ENCODE measurements at regions not wholly inside any gene's neighbourhood (a gene's known extent, or its start where the extent isn't known, plus 50 kb on each side); places are given as distances from the start of the nearest gene placed in this dataset.

DNA sequence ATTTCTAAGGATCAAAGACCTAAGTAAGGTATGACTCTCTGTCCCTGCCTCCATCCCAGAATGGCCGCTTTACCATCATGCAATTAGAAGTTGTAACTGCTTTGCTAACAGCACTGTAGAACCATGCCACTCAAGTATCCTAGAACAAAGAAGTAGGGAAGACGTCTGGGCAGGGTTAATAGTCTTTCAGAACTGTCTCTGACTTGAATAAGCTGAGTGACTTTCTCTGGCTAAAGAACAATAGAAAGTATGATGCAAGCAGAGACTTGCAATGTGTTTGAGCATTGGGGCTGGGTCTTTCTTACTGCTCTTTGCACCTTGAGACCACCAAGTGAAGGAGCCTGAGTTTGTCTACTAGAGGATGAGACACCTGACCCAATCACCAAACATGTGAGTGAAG is 279.6 kb upstream of the JAG1 start:
- Histone ChIP-seq H3K27ac (ENCODE audit: low read length) (no peak overlapping the region), H3K4me1 (ENCODE audit: low read length) (no peaks in the 10 kb centered on the region), H3K9me3 (replicated peaks; ENCODE audit: insufficient read depth, low read length) (no peaks in the 10 kb centered on the region), H3K36me3 (replicated peaks; ENCODE audit: insufficient read depth, low read length) (no peaks in the 10 kb centered on the region), H3K4me3 (ENCODE audit: low read length) (no peak overlapping the region), H3K27me3 (replicated peaks; ENCODE audit: insufficient read depth, low read length) (no peaks in the 10 kb centered on the region), H3K9me2 (replicated peaks; ENCODE audit: insufficient read depth, low read length) (no peaks in the 10 kb centered on the region), H3K79me2 (ENCODE audit: low read length) (no peaks in the 10 kb centered on the region), H3K9ac (ENCODE audit: low read length) (no peak overlapping the region), H4K20me1 (ENCODE audit: insufficient read depth, low read length) (no peaks in the 10 kb centered on the region), H2AFZ (ENCODE audit: low read length) (no peak overlapping the region), H3F3A (ENCODE audit: insufficient read depth, low read length) (no peaks in the 10 kb centered on the region), H3K4me2 (ENCODE audit: low read depth, low read length) (no peak overlapping the region)
- TF ChIP-seq, protein P1, sequence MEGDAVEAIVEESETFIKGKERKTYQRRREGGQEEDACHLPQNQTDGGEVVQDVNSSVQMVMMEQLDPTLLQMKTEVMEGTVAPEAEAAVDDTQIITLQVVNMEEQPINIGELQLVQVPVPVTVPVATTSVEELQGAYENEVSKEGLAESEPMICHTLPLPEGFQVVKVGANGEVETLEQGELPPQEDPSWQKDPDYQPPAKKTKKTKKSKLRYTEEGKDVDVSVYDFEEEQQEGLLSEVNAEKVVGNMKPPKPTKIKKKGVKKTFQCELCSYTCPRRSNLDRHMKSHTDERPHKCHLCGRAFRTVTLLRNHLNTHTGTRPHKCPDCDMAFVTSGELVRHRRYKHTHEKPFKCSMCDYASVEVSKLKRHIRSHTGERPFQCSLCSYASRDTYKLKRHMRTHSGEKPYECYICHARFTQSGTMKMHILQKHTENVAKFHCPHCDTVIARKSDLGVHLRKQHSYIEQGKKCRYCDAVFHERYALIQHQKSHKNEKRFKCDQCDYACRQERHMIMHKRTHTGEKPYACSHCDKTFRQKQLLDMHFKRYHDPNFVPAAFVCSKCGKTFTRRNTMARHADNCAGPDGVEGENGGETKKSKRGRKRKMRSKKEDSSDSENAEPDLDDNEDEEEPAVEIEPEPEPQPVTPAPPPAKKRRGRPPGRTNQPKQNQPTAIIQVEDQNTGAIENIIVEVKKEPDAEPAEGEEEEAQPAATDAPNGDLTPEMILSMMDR (IDR thresholded peaks at IDR 0.05; ENCODE audit: low read length) = no peak
- TF ChIP-seq EZH2 (optimal IDR thresholded peaks at IDR 0.05; ENCODE audit: low read depth, low read length) = no peak
- TF ChIP-seq EZH2phosphoT487 (IDR thresholded peaks at IDR 0.05; ENCODE audit: low read length) = no peak
- DNase-seq = no peak

DNA sequence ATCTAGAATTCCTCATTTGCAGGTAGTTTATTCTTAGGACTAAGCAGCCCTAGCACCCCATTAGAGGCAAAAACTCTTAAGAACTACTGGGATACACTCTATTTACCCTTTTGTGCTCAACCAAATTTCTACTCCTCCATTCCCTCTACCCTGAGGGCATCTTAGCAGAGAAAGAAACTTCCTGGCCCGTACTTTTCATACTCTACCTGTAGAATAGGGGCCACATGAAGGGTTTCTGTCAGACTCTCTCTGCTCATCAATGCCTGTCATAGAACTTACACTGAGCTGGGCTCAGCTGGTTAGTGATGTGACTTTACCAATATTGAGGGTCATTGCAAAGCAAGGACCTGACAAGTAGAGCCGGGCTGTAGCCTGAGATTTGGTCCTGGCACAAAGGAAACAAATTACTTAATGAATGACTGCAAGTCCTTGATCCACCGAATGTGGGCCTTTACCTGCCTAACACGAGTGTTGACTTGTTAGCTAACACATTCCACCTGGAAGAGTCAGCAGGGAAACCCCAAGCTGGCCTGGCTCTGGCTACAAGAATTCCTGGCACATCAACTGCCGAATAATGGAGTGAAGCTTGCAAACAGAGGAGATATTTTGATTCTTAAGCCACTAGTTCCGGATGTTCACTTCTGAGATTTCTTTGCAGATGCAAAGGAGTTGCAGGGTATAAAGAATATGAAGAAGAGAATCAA is 280.5 kb upstream of the JAG1 start:
- H3K27ac ChIP-seq (ENCODE audit: low read length) = no peak overlapping the region
- H3F3A ChIP-seq (ENCODE audit: insufficient read depth, low read length) = no peaks in the 10 kb centered on the region
- no peaks in the 10 kb centered on the region for H3K4me1 ChIP-seq (ENCODE audit: low read length)
- H3K9me3 ChIP-seq (replicated peaks; ENCODE audit: insufficient read depth, low read length) = no peaks in the 10 kb centered on the region
- H2AFZ ChIP-seq (ENCODE audit: low read length) = no peak overlapping the region
- DNase-seq = no peak
- no peaks in the 10 kb centered on the region for H4K20me1 ChIP-seq (ENCODE audit: insufficient read depth, low read length)
- no peaks in the 10 kb centered on the region for H3K27me3 ChIP-seq (replicated peaks; ENCODE audit: insufficient read depth, low read length)
- H3K9me2 ChIP-seq (replicated peaks; ENCODE audit: insufficient read depth, low read length) = no peaks in the 10 kb centered on the region
- no peaks in the 10 kb centered on the region for H3K79me2 ChIP-seq (ENCODE audit: low read length)
- TF ChIP-seq EZH2 (optimal IDR thresholded peaks at IDR 0.05; ENCODE audit: low read depth, low read length) (no peak), EZH2phosphoT487 (IDR thresholded peaks at IDR 0.05; ENCODE audit: low read length) (no peak)
- TF ChIP-seq, protein P1 (IDR thresholded peaks at IDR 0.05; ENCODE audit: low read length) = no peak
- H3K36me3 ChIP-seq (replicated peaks; ENCODE audit: insufficient read depth, low read length) = no peaks in the 10 kb centered on the region
- H3K9ac ChIP-seq (ENCODE audit: low read length) = no peak overlapping the region
- H3K4me2 ChIP-seq (ENCODE audit: low read depth, low read length) = no peak overlapping the region
- no peak overlapping the region for H3K4me3 ChIP-seq (ENCODE audit: low read length)

DNA sequence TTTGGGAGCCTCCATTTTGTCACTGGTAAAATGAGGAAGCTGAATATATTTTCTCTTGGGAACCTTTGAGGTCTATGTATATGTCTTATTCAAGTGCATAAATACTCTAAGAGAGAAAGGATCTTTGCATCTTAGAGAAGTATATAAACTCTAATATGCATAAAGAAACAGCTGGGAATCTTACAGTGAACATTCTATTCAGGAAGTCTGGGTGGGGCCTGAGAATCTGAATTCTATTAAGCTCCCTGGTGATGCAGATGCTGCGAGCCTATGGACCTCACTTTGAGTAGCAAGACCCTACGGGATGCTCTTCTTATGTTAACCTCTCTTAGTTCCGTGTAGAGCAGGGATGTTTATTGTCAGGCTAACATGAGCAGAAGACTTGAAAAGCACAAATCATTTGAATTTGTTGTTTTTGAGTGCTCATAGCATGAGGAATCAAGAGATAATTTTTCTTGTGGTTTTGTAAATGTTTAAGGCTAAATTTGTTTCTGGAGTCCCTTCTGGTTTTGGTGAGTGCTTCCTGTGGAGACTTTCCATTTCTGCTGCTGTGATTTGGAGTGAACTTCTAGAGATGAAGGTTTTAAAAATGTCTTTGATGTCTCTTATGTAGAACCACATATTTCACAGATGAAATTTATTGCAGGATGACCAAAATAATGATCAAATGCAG is 281.2 kb upstream of the JAG1 start:
- Histone ChIP-seq H3K36me3 (replicated peaks; ENCODE audit: insufficient read depth, low read length) (no peaks in the 10 kb centered on the region), H2AFZ (ENCODE audit: low read length) (no peak overlapping the region), H3K9ac (ENCODE audit: low read length) (no peak overlapping the region), H3K27me3 (replicated peaks; ENCODE audit: insufficient read depth, low read length) (no peaks in the 10 kb centered on the region), H3K27ac (ENCODE audit: low read length) (no peak overlapping the region), H4K20me1 (ENCODE audit: insufficient read depth, low read length) (no peaks in the 10 kb centered on the region), H3K4me1 (ENCODE audit: low read length) (no peaks in the 10 kb centered on the region), H3K9me2 (replicated peaks; ENCODE audit: insufficient read depth, low read length) (no peaks in the 10 kb centered on the region), H3F3A (ENCODE audit: insufficient read depth, low read length) (no peaks in the 10 kb centered on the region), H3K4me2 (ENCODE audit: low read depth, low read length) (no peak overlapping the region), H3K4me3 (ENCODE audit: low read length) (no peak overlapping the region), H3K79me2 (ENCODE audit: low read length) (no peaks in the 10 kb centered on the region), H3K9me3 (replicated peaks; ENCODE audit: insufficient read depth, low read length) (no peaks in the 10 kb centered on the region)
- TF ChIP-seq EZH2phosphoT487 (IDR thresholded peaks at IDR 0.05; ENCODE audit: low read length) = no peak
- TF ChIP-seq, protein P1 (IDR thresholded peaks at IDR 0.05; ENCODE audit: low read length) = no peak
- no peak for TF ChIP-seq EZH2 (optimal IDR thresholded peaks at IDR 0.05; ENCODE audit: low read depth, low read length)
- no peak for DNase-seq
